Thoracic aorta (tissue), 2 donors: ENCODE measurements at regions not wholly inside any gene's neighbourhood (a gene's known extent, or its start where the extent isn't known, plus 50 kb on each side); places are given as distances from the start of the nearest gene placed in this dataset.

ENCODE experiments used
- ATAC-seq: fragments of 150-250 bp; one replicate; pipeline ENCODE4 v1.8.0; 2017; ENCODE audit warnings: low read depth; ENCODE audit not compliant: insufficient number of reproducible peaks, low FRiP score
- DNase-seq: peaks from one replicate; pipeline ENCODE4 v3.0.0-alpha.2; 2020; ENCODE audit warnings: low spot score
- H3K27ac ChIP-seq, 2 donors: fragments of 200-600 bp; sonication (generic); 1 replicate in 1 of 2; 2 replicates in 1 of 2; pipeline ENCODE4 v1.5.1; 2016; ENCODE audit warnings: mild to moderate bottlenecking in 2 of 2, moderate library complexity in 2 of 2
- H3K27me3 ChIP-seq: fragments of 200-600 bp; sonication (generic); replicated peaks from 2 replicates; pipeline ENCODE4 v1.6.0; 2016; ENCODE audit warnings: mild to moderate bottlenecking; ENCODE audit not compliant: insufficient read depth
- H3K36me3 ChIP-seq: fragments of 200-600 bp; sonication (generic); one replicate; pipeline ENCODE4 v1.5.1; 2016
- H3K4me1 ChIP-seq, 2 donors: fragments of 200-600 bp; sonication (generic); 1 replicate in 1 of 2; 2 replicates in 1 of 2; pipeline versions ENCODE4 v1.5.1 to v1.6.0; 2016; ENCODE audit warnings: low read depth in 2 of 2, mild to moderate bottlenecking in 1 of 2; ENCODE audit not compliant: control insufficient read depth in 1 of 2
- H3K4me3 ChIP-seq: fragments of 200-600 bp; sonication (generic); 2 replicates; pipeline ENCODE4 v1.5.1; 2016; ENCODE audit warnings: mild to moderate bottlenecking
- H3K9me3 ChIP-seq: fragments of 200-600 bp; sonication (generic); 2 replicates; pipeline ENCODE4 v1.5.1; 2016
- TF ChIP-seq, protein P1 (sequence below): fragments of 200-600 bp; sonication (generic); IDR thresholded peaks from one replicate; pipeline ENCODE4 v1.5.1; 2019; ENCODE audit warnings: antibody characterized with exemption

DNA sequence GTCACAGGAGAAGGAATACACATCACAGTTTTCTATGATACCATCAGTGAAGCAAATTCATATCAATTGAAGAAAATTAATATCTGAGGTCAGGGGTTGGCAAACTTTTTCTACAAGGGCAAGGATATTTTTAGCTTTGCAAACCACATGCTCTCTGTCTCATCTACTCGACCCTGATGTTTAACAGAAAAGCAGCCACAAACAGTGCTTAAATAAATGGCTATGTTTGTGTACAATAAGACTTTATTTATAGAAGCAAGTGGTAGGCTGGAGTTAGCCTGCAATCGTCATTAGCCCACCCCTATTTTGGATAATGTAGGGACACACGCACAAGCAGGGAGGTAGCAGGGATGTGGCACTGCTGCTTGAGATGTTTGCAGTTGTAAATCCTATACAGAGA lies 251.4 kb downstream of the CETN3 start:
- Histone ChIP-seq H3K27ac (no peak overlapping the region), H3K27me3 (no peaks in the 10 kb centered on the region), H3K36me3 (no peaks in the 10 kb centered on the region), H3K9me3 (no peaks in the 10 kb centered on the region), H3K4me1 (peaks cover 0 to 5% of the 10 kb centered on the region in 2 donors), H3K4me3 (no peak overlapping the region)
- no peak for DNase-seq
- TF ChIP-seq, protein P1, sequence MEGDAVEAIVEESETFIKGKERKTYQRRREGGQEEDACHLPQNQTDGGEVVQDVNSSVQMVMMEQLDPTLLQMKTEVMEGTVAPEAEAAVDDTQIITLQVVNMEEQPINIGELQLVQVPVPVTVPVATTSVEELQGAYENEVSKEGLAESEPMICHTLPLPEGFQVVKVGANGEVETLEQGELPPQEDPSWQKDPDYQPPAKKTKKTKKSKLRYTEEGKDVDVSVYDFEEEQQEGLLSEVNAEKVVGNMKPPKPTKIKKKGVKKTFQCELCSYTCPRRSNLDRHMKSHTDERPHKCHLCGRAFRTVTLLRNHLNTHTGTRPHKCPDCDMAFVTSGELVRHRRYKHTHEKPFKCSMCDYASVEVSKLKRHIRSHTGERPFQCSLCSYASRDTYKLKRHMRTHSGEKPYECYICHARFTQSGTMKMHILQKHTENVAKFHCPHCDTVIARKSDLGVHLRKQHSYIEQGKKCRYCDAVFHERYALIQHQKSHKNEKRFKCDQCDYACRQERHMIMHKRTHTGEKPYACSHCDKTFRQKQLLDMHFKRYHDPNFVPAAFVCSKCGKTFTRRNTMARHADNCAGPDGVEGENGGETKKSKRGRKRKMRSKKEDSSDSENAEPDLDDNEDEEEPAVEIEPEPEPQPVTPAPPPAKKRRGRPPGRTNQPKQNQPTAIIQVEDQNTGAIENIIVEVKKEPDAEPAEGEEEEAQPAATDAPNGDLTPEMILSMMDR = no peak
- no peak for ATAC-seq

DNA sequence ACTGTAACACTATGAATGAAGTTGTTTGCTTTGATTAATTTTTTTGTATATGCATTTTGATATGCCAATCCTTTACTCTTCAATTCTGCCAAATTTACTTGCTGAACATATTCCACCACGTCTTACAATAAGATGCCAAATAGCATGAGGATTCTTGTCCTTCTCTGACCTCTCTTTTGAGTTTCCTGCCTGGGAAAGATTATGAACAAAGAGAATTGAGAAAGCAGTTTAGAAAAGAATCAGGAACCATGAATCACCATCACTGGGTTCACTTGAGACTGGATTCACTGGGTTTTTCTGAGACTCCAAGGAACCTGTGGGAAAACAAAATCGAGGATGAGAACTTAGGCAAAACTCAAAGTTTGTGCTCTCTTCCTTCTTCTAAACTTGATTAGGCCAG lies 256.5 kb downstream of the CETN3 start:
- peak overlapping the region in 1 of 2 donors; percentile 14 for H3K27ac ChIP-seq
- H3K9me3 ChIP-seq = no peaks in the 10 kb centered on the region
- ATAC-seq = no peak
- no peak overlapping the region for H3K4me3 ChIP-seq
- H3K36me3 ChIP-seq = no peaks in the 10 kb centered on the region
- no peak for DNase-seq
- no peaks in the 10 kb centered on the region for H3K27me3 ChIP-seq
- TF ChIP-seq, protein P1 = no peak
- peaks cover 0 to 9% of the 10 kb centered on the region in 2 donors for H3K4me1 ChIP-seq

DNA sequence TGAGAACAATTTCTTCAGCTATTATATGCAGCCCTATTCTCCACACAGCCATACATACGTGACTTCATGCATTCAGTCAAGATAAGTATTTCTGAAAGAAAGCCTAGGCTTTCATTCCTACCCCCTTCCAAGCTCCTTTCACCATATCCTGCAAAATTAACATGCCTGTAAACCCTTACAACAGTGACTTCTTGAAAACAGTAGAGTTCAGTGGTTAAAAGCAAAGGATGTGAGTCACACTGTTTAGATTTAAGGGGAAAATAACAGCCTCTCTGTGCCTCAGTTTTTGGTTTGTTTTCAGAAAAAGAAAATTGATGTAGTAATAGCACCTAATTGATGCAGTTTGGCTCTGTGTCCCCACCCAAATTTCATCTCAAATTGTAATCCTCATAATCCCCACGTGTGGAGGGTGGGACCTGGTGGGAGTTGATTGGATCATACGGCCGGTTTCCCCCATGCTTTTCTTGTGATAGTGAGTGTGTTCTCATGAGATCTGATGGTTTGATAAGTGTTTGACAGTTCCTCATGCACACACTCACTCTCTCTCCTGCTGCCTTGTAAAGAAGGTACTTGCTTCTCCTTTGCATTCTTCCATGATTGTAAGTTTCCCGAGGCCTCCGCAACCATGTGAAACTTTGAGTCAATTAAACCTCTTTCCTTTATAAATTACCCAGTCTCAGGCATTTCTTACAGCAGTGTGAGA lies 264.8 kb downstream of the CETN3 start:
- ATAC-seq (no peak), DNase-seq (no peak)
- H3K4me3 ChIP-seq = no peak overlapping the region
- no peak overlapping the region for H3K27ac ChIP-seq
- TF ChIP-seq, protein P1 = no peak
- H3K4me1 ChIP-seq = no peaks in the 10 kb centered on the region
- no peaks in the 10 kb centered on the region for H3K27me3 ChIP-seq
- no peaks in the 10 kb centered on the region for H3K9me3 ChIP-seq
- H3K36me3 ChIP-seq = no peaks in the 10 kb centered on the region

DNA sequence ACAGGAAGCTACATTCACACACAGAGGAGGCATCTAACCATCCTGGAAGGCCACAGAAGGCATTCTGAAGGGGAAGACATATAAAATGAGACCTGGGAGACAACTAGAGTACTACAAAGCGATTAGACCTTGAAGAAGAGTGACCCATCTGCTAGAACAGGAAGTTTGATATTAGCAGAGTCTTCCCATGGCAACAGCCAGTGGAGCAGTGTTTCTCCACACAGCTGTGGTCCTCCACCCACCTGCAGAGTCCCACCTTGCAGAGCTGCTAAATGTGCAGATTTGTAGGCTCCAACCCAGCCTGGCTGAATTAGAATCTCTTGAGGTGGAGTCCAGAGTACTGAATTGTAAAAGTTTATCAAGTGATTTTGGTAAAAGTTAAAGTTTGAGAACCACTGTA lies 267.0 kb downstream of the CETN3 start:
- Histone ChIP-seq H3K27me3 (no peaks in the 10 kb centered on the region), H3K4me1 (no peaks in the 10 kb centered on the region), H3K36me3 (no peaks in the 10 kb centered on the region), H3K9me3 (no peaks in the 10 kb centered on the region), H3K4me3 (no peak overlapping the region), H3K27ac (no peak overlapping the region)
- ATAC-seq (no peak), DNase-seq (no peak)
- TF ChIP-seq, protein P1 = no peak

DNA sequence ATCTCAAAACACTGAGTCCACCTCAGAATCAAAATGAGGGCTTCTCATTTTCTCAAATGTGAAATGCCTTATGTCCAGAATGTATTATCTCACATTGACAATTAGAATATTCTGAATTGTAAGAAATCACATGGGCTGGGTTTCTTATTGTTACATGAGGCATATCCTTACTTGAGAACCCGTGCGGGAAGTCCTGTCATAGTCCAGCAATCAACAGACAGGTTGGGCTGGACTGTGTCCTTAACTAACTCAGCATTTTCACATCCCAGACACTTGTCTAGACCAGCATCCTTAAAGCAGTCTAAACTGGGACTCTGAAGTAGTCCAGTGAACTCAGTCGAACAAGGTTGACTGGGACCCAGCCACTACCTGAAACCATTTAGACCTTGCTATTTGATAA lies 267.6 kb downstream of the CETN3 start:
- peaks cover 0 to 1% of the 10 kb centered on the region in 2 donors for H3K4me1 ChIP-seq
- DNase-seq (no peak), ATAC-seq (no peak)
- H3K27ac ChIP-seq = no peak overlapping the region
- H3K27me3 ChIP-seq = no peaks in the 10 kb centered on the region
- H3K9me3 ChIP-seq = no peaks in the 10 kb centered on the region
- no peak overlapping the region for H3K4me3 ChIP-seq
- TF ChIP-seq, protein P1 = no peak
- H3K36me3 ChIP-seq = no peaks in the 10 kb centered on the region
